GM12878 (cell line): ENCODE measurements at regions not wholly inside any gene's neighbourhood (a gene's known extent, or its start where the extent isn't known, plus 50 kb on each side); places are given as distances from the start of the nearest gene placed in this dataset.

Experiments
- ATAC-seq: fragments of 200-7000 bp; cut with Tn5 transposase; 3 replicates; pipeline ENCODE4 v1.9.1; 2020; ENCODE audit warnings: mild to moderate bottlenecking, moderate library complexity
- BruUV-seq: library from RNA; stranded (reverse); fragments of 400-500 nt; replicated peaks from 2 replicates; lab custom pipeline; 2021; lab: Mats Ljungman, UMichigan
- CTCF ChIA-PET: fragments of 300-600 bp; sonication (Branson Sonifier 250); formaldehyde crosslinking; extraction: SDS; loops from one replicate; lab custom pipeline; 2021; ENCODE audit warnings: inconsistent platforms; lab: Yijun Ruan, JAX
- POLR2A ChIA-PET: fragments of 350-600 bp; formaldehyde crosslinking; extraction: SDS; loops from one replicate; lab custom pipeline; 2021; ENCODE audit warnings: inconsistent platforms; lab: Charles Lee
- RAD21 ChIA-PET: fragments of 300-600 bp; sonication (Branson Sonifier 250); formaldehyde crosslinking; loops from one replicate; lab custom pipeline; 2023; ENCODE audit warnings: antibody characterized with exemption; ENCODE audit not compliant: unreplicated experiment; lab: Charles Lee
- SMC1A ChIA-PET: fragments of 300-600 bp; sonication (Branson Sonifier 250); formaldehyde crosslinking; loops from one replicate; lab custom pipeline; 2023; ENCODE audit not compliant: unreplicated experiment, uncharacterized antibody; lab: Charles Lee
- DNase-seq: peaks from one replicate; pipeline ENCODE4 v3.0.0-alpha.2; 2011; ENCODE audit warnings: low read depth, low spot score
- FAIRE-seq: peaks from 3 replicates; lab custom pipeline; 2011; peaks lifted over from hg19 to GRCh38; lab: Jason Lieb, UNC
- H2AFZ ChIP-seq: 2 replicates; pipeline ENCODE4 v1.6.0; 2011; ENCODE audit warnings: low read depth, low read length, control low read depth; ENCODE audit not compliant: control insufficient read depth
- H3K27ac ChIP-seq: 2 replicates; pipeline ENCODE4 v1.5.1; 2011; ENCODE audit warnings: control low read depth; ENCODE audit not compliant: control insufficient read depth, insufficient read depth
- H3K27me3 ChIP-seq, 2 experiments: replicated peaks in 1 of 2; 2 replicates each; pipeline versions ENCODE4 v1.6.0 to v1.6.1; 2011; ENCODE audit warnings: low read length in 1 of 2; ENCODE audit not compliant: control insufficient read depth in 2 of 2, insufficient read depth in 2 of 2
- H3K36me3 ChIP-seq, 2 experiments: 2 replicates each; pipeline ENCODE4 v1.5.1; 2011; ENCODE audit warnings: low read length in 1 of 2; ENCODE audit not compliant: control insufficient read depth in 2 of 2, insufficient read depth in 2 of 2
- H3K4me1 ChIP-seq: 2 replicates; pipeline ENCODE4 v1.6.1; 2011; ENCODE audit warnings: mild to moderate bottlenecking, low read length, moderate library complexity, mixed read lengths; ENCODE audit not compliant: control insufficient read depth, insufficient read depth
- H3K4me2 ChIP-seq: 2 replicates; pipeline ENCODE4 v1.6.0; 2011; ENCODE audit warnings: control low read depth; ENCODE audit not compliant: control insufficient read depth, insufficient read depth
- H3K4me3 ChIP-seq: fragments of 200-600 bp; sonication (generic); 2 replicates; pipeline ENCODE4 v1.5.1; 2016
- H3K79me2 ChIP-seq: 2 replicates; pipeline ENCODE4 v1.6.0; 2011; ENCODE audit warnings: low read length; ENCODE audit not compliant: control insufficient read depth, insufficient read depth
- H3K9ac ChIP-seq: 2 replicates; pipeline ENCODE4 v1.8.0; 2011; ENCODE audit warnings: low read length, control low read depth, mixed read lengths; ENCODE audit not compliant: control insufficient read depth, insufficient read depth
- H3K9me3 ChIP-seq: replicated peaks from 3 replicates; pipeline ENCODE4 v1.5.1; 2011; ENCODE audit warnings: mild to moderate bottlenecking, low read length; ENCODE audit not compliant: control insufficient read depth, insufficient read depth
- H4K20me1 ChIP-seq: 2 replicates; pipeline ENCODE4 v1.6.0; 2011; ENCODE audit not compliant: control insufficient read depth, insufficient read depth
- ASH2L ChIP-seq: fragments of 300-600, 200-600 bp; sonication (generic); IDR thresholded peaks from 2 replicates; pipeline ENCODE4 v1.6.1; 2017; ENCODE audit warnings: low read depth, mild to moderate bottlenecking, borderline replicate concordance
- BMI1 ChIP-seq: fragments of 450-650 bp; IDR thresholded peaks from 2 replicates; pipeline ENCODE4 v1.6.1; 2016; ENCODE audit warnings: mild to moderate bottlenecking, moderate library complexity, borderline replicate concordance
- EGR1 ChIP-seq, 2 experiments: IDR thresholded peaks; 1 replicate in 1 of 2; 2 replicates in 1 of 2; pipeline ENCODE4 v1.6.1; 2011 to 2012; ENCODE audit warnings: low read depth in 2 of 2, low read length in 2 of 2, borderline replicate concordance in 1 of 2, mild to moderate bottlenecking in 1 of 2, moderate library complexity in 1 of 2
- HCFC1 ChIP-seq: fragments of 150-350 bp; IDR thresholded peaks from 2 replicates; pipeline ENCODE4 v1.6.1; 2014; ENCODE audit warnings: low read length
- HDGF ChIP-seq: fragments of 450-650 bp; IDR thresholded peaks from 2 replicates; pipeline ENCODE4 v1.6.1; 2016; ENCODE audit warnings: antibody characterized with exemption
- IKZF1 ChIP-seq: fragments of 450-650 bp; conservative IDR thresholded peaks from 2 replicates; pipeline ENCODE4 v1.6.1; 2017; ENCODE audit warnings: antibody characterized with exemption, mild to moderate bottlenecking
- JUNB ChIP-seq: IDR thresholded peaks from 2 replicates; pipeline ENCODE4 v1.6.1; 2016; ENCODE audit warnings: antibody characterized with exemption, mild to moderate bottlenecking
- NR2F1 ChIP-seq: fragments of 450-650 bp; conservative IDR thresholded peaks from 2 replicates; pipeline ENCODE4 v1.6.1; 2017; ENCODE audit warnings: mild to moderate bottlenecking
- SKIL ChIP-seq: fragments of 450-650 bp; IDR thresholded peaks from 2 replicates; pipeline ENCODE4 v1.6.1; 2017; ENCODE audit warnings: mild to moderate bottlenecking, low read depth, inconsistent platforms; ENCODE audit not compliant: poor library complexity, severe bottlenecking
- SPI1 ChIP-seq: IDR thresholded peaks from 2 replicates; pipeline ENCODE4 v1.6.1; 2011; ENCODE audit warnings: low read depth, mild to moderate bottlenecking, low read length, moderate library complexity, borderline replicate concordance; ENCODE audit not compliant: insufficient read depth
- TARDBP ChIP-seq: IDR thresholded peaks from 2 replicates; pipeline ENCODE4 v1.6.1; 2016; ENCODE audit warnings: borderline replicate concordance
- WGBS: methylation state at CpG from one replicate; pipeline ENCODE4 v1.1.6; 2016; ENCODE audit warnings: low lambda C conversion rate; ENCODE audit not compliant: insufficient replicate concordance, insufficient coverage; ENCODE audit errors: missing lambda C conversion rate; 5-methylcytosine and 5-hydroxymethylcytosine counted together
- in situ Hi-C: fragments of 300-500 bp; cut with MboI; formaldehyde crosslinking; loops from 9 replicates; pipeline ENCODE4 v1.14.3; 2018; ENCODE audit warnings: mixed read lengths
- intact Hi-C: fragments of 100-400 bp; cut with micrococcal nuclease; formaldehyde crosslinking; loops from one replicate; pipeline ENCODE4 v1.14.2; 2022; ENCODE audit not compliant: unreplicated experiment
- TF ChIP-seq, protein P1 (sequence below): fragments of 450-650 bp; IDR thresholded peaks from 2 replicates; pipeline ENCODE4 v1.6.1; 2018; ENCODE audit warnings: mild to moderate bottlenecking, low read depth, moderate library complexity; ENCODE audit not compliant: partially characterized antibody
- TF ChIP-seq, protein P2 (sequence below): fragments of 150-350 bp; IDR thresholded peaks from 2 replicates; pipeline ENCODE4 v1.6.1; 2014; ENCODE audit warnings: mild to moderate bottlenecking, low read depth, low read length
- TF ChIP-seq, protein P3 (sequence below): fragments of 450-650 bp; IDR thresholded peaks from 2 replicates; pipeline ENCODE4 v1.6.1; 2016; ENCODE audit warnings: mild to moderate bottlenecking

DNA sequence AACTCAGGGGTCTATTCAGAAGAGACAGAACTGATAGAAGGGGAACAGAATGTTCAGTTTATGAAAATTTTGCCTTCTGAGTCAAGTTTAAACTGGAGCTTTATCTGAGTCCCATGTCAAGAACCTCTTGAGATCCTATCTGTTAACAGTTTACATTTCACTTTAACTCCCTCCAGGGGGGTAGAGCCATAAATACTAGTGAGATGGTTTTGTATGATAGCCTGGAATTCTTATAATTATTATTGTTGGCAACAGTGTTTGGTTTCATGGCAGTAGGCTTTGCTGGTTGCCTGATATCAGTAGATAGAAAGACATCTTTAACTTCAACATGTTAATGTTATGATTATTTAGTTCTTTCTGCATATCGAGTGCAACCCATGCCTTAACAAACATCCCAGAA, 498.5 kb downstream of the INSC start:
- Histone ChIP-seq H4K20me1 (no peaks in the 10 kb centered on the region), H3K9me3 (no peaks in the 10 kb centered on the region), H3K4me2 (no peak overlapping the region), H3K9ac (no peak overlapping the region), H3K27me3 (no peaks in the 10 kb centered on the region; a peak in 1 of 4 replicates), H3K79me2 (no peaks in the 10 kb centered on the region), H2AFZ (no peak overlapping the region), H3K36me3 (no peaks in the 10 kb centered on the region), H3K4me1 (no peaks in the 10 kb centered on the region), H3K27ac (no peak overlapping the region), H3K4me3 (no peak overlapping the region)
- intact Hi-C loops, result no loop called here
- RAD21 ChIA-PET, result no interaction called here
- no peak for FAIRE-seq
- 18% methylated on average over 1 of the region's 1 CpG for WGBS
- no peak for ATAC-seq
- BruUV-seq, result no TSS peak
- DNase-seq, result no peak
- CTCF ChIA-PET, result no interaction called here
- POLR2A ChIA-PET, result interaction anchor here (0.5 kb wide), 1 partner anchor 138 kb away, joined by 3 read pairs; no protein-coding TSS in a partner anchor
- SMC1A ChIA-PET, result no interaction called here
- in situ Hi-C loops, result no loop called here
- TF ChIP-seq, protein P1, sequence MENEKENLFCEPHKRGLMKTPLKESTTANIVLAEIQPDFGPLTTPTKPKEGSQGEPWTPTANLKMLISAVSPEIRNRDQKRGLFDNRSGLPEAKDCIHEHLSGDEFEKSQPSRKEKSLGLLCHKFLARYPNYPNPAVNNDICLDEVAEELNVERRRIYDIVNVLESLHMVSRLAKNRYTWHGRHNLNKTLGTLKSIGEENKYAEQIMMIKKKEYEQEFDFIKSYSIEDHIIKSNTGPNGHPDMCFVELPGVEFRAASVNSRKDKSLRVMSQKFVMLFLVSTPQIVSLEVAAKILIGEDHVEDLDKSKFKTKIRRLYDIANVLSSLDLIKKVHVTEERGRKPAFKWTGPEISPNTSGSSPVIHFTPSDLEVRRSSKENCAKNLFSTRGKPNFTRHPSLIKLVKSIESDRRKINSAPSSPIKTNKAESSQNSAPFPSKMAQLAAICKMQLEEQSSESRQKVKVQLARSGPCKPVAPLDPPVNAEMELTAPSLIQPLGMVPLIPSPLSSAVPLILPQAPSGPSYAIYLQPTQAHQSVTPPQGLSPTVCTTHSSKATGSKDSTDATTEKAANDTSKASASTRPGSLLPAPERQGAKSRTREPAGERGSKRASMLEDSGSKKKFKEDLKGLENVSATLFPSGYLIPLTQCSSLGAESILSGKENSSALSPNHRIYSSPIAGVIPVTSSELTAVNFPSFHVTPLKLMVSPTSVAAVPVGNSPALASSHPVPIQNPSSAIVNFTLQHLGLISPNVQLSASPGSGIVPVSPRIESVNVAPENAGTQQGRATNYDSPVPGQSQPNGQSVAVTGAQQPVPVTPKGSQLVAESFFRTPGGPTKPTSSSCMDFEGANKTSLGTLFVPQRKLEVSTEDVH, result no peak
- TF ChIP-seq TARDBP (no peak), HDGF (no peak), EGR1 (IDR thresholded peaks at IDR 0.05; ENCODE audit: borderline replicate concordance in 1 of 2, low read depth in 2 of 2, low read length in 2 of 2) (no peak), SKIL (no peak), JUNB (no peak), BMI1 (no peak), IKZF1 (no peak), SPI1 (no peak), NR2F1 (no peak), ASH2L (no peak), HCFC1 (no peak)
- TF ChIP-seq, protein P2, sequence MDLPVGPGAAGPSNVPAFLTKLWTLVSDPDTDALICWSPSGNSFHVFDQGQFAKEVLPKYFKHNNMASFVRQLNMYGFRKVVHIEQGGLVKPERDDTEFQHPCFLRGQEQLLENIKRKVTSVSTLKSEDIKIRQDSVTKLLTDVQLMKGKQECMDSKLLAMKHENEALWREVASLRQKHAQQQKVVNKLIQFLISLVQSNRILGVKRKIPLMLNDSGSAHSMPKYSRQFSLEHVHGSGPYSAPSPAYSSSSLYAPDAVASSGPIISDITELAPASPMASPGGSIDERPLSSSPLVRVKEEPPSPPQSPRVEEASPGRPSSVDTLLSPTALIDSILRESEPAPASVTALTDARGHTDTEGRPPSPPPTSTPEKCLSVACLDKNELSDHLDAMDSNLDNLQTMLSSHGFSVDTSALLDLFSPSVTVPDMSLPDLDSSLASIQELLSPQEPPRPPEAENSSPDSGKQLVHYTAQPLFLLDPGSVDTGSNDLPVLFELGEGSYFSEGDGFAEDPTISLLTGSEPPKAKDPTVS, result no peak
- TF ChIP-seq, protein P3, sequence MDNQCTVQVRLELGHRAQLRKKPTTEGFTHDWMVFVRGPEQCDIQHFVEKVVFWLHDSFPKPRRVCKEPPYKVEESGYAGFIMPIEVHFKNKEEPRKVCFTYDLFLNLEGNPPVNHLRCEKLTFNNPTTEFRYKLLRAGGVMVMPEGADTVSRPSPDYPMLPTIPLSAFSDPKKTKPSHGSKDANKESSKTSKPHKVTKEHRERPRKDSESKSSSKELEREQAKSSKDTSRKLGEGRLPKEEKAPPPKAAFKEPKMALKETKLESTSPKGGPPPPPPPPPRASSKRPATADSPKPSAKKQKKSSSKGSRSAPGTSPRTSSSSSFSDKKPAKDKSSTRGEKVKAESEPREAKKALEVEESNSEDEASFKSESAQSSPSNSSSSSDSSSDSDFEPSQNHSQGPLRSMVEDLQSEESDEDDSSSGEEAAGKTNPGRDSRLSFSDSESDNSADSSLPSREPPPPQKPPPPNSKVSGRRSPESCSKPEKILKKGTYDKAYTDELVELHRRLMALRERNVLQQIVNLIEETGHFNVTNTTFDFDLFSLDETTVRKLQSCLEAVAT, result no peak
